HEK293 (cell line): ENCODE measurements at regions not wholly inside any gene's neighbourhood (a gene's known extent, or its start where the extent isn't known, plus 50 kb on each side); places are given as distances from the start of the nearest gene placed in this dataset.

Experiments used
- CTCF ChIA-PET: fragments of 350-600 bp; formaldehyde crosslinking; extraction: SDS; loops from one replicate; lab custom pipeline; 2021; ENCODE audit warnings: antibody characterized with exemption; lab: Yijun Ruan, JAX
- POLR2A ChIA-PET: fragments of 300-600 bp; formaldehyde crosslinking; extraction: SDS; loops from one replicate; lab custom pipeline; 2020; ENCODE audit warnings: antibody characterized with exemption, inconsistent platforms; lab: Yijun Ruan, JAX
- H3K27ac ChIP-seq: fragments of 200-500 bp; sonication (Bioruptor generic); 2 replicates; pipeline ENCODE4 v1.5.1; 2014; ENCODE audit warnings: low read depth, low read length, control low read depth, inconsistent platforms; ENCODE audit errors: extremely low read depth
- H3K36me3 ChIP-seq, 2 experiments: fragments of 200-500 bp in 1 of 2; sonication (Bioruptor generic) in 1 of 2; 1 replicate in 1 of 2; 2 replicates in 1 of 2; pipeline ENCODE4 v1.5.1; 2014 to 2017; ENCODE audit warnings: inconsistent platforms in 2 of 2, low read length in 2 of 2; ENCODE audit not compliant: control insufficient read depth in 2 of 2, insufficient read depth in 1 of 2
- H3K4me1 ChIP-seq: fragments of 200-500 bp; sonication (Bioruptor generic); 2 replicates; pipeline ENCODE4 v1.5.1; 2014; ENCODE audit warnings: mild to moderate bottlenecking, low read length, inconsistent platforms; ENCODE audit not compliant: control insufficient read depth, insufficient read depth
- H3K4me3 ChIP-seq: 2 replicates; pipeline ENCODE4 v1.5.1; 2011; ENCODE audit warnings: low read depth, mild to moderate bottlenecking, control low read depth, low read length, moderate library complexity
- H3K9me3 ChIP-seq: fragments of 200-500 bp; sonication (Bioruptor generic); 2 replicates; pipeline ENCODE4 v1.5.1; 2014; ENCODE audit warnings: low read depth, low read length, inconsistent platforms; ENCODE audit not compliant: control insufficient read depth, insufficient read depth
- BCL11B ChIP-seq: fragments of 450-650 bp; formaldehyde crosslinking; IDR thresholded peaks from 2 replicates; pipeline ENCODE4 v1.5.1; 2016; ENCODE audit warnings: low read depth, missing biosample characterization, missing genetic modification characterization
- BCL6B ChIP-seq: fragments of 450-650 bp; formaldehyde crosslinking; IDR thresholded peaks from 2 replicates; pipeline ENCODE4 v1.5.1; 2017; ENCODE audit warnings: missing biosample characterization, missing genetic modification characterization
- OSR2 ChIP-seq: fragments of 450-650 bp; formaldehyde crosslinking; IDR thresholded peaks from 2 replicates; pipeline ENCODE4 v1.5.1; 2016; ENCODE audit warnings: missing biosample characterization, missing genetic modification characterization
- PBX3 ChIP-seq: sonication (generic); formaldehyde crosslinking; IDR thresholded peaks from 2 replicates; pipeline ENCODE4 v1.8.1; 2022; ENCODE audit warnings: mild to moderate bottlenecking, moderate library complexity, missing genetic modification reagents
- PRDM1 ChIP-seq: fragments of 450-650 bp; formaldehyde crosslinking; IDR thresholded peaks from 2 replicates; pipeline ENCODE4; 2016; ENCODE audit warnings: missing biosample characterization, missing genetic modification characterization
- ZBTB48 ChIP-seq: fragments of 450-650 bp; formaldehyde crosslinking; IDR thresholded peaks from 2 replicates; pipeline ENCODE4 v1.5.1; 2016; ENCODE audit warnings: missing biosample characterization, missing genetic modification characterization
- ZBTB6 ChIP-seq: fragments of 450-650 bp; formaldehyde crosslinking; IDR thresholded peaks from 2 replicates; pipeline ENCODE4 v1.5.1; 2017; ENCODE audit warnings: missing biosample characterization, missing genetic modification characterization
- ZBTB8A ChIP-seq: fragments of 450-650 bp; formaldehyde crosslinking; IDR thresholded peaks from 2 replicates; pipeline ENCODE4 v1.5.1; 2016; ENCODE audit warnings: missing biosample characterization, missing genetic modification characterization
- ZEB2 ChIP-seq: fragments of 450-650 bp; formaldehyde crosslinking; IDR thresholded peaks from 2 replicates; pipeline ENCODE4 v1.5.1; 2016; ENCODE audit warnings: missing biosample characterization, missing genetic modification characterization
- ZNF10 ChIP-seq: fragments of 450-650 bp; formaldehyde crosslinking; IDR thresholded peaks from 2 replicates; pipeline ENCODE4 v1.5.1; 2017; ENCODE audit warnings: missing biosample characterization, missing genetic modification characterization
- ZNF292 ChIP-seq: fragments of 450-650 bp; formaldehyde crosslinking; IDR thresholded peaks from 2 replicates; pipeline ENCODE4 v1.5.1; 2016; ENCODE audit warnings: low read depth, missing biosample characterization, missing genetic modification characterization, borderline replicate concordance
- ZNF311 ChIP-seq: fragments of 450-650 bp; formaldehyde crosslinking; IDR thresholded peaks from 2 replicates; pipeline ENCODE4 v1.5.1; 2017; ENCODE audit warnings: missing biosample characterization, missing genetic modification characterization, borderline replicate concordance
- ZNF391 ChIP-seq: fragments of 450-650 bp; formaldehyde crosslinking; IDR thresholded peaks from 2 replicates; pipeline ENCODE4 v1.5.1; 2016; ENCODE audit warnings: low read depth, missing biosample characterization, missing genetic modification characterization, borderline replicate concordance
- ZNF529 ChIP-seq: fragments of 450-650 bp; formaldehyde crosslinking; IDR thresholded peaks from 2 replicates; pipeline ENCODE4 v1.5.1; 2017; ENCODE audit warnings: missing genetic modification characterization, missing biosample characterization; ENCODE audit not compliant: insufficient replicate concordance
- ZNF548 ChIP-seq: fragments of 450-650 bp; formaldehyde crosslinking; IDR thresholded peaks from 2 replicates; pipeline ENCODE4 v1.5.1; 2016; ENCODE audit warnings: missing biosample characterization, missing genetic modification characterization
- ZNF560 ChIP-seq: fragments of 450-650 bp; formaldehyde crosslinking; IDR thresholded peaks from 2 replicates; pipeline ENCODE4 v1.5.1; 2017; ENCODE audit warnings: missing biosample characterization, missing genetic modification characterization, borderline replicate concordance
- ZNF777 ChIP-seq: fragments of 450-650 bp; formaldehyde crosslinking; IDR thresholded peaks from 2 replicates; pipeline ENCODE4 v1.5.1; 2017; ENCODE audit warnings: missing biosample characterization, missing genetic modification characterization, borderline replicate concordance
- ZNF792 ChIP-seq: fragments of 450-650 bp; formaldehyde crosslinking; IDR thresholded peaks from 2 replicates; pipeline ENCODE4 v1.5.1; 2016; ENCODE audit warnings: missing biosample characterization, missing genetic modification characterization
- ZSCAN23 ChIP-seq: fragments of 450-650 bp; formaldehyde crosslinking; IDR thresholded peaks from 2 replicates; pipeline ENCODE4 v1.5.1; 2016; ENCODE audit warnings: missing biosample characterization, missing genetic modification characterization
- TF ChIP-seq, protein P1 (sequence below): fragments of 450-650 bp; formaldehyde crosslinking; IDR thresholded peaks from 2 replicates; pipeline ENCODE4 v1.5.1; 2016; ENCODE audit warnings: missing biosample characterization, missing genetic modification characterization
- TF ChIP-seq, protein P2 (sequence below): fragments of 450-650 bp; formaldehyde crosslinking; IDR thresholded peaks from 2 replicates; pipeline ENCODE4 v1.5.1; 2016; ENCODE audit warnings: missing biosample characterization, missing genetic modification characterization, low read depth

DNA sequence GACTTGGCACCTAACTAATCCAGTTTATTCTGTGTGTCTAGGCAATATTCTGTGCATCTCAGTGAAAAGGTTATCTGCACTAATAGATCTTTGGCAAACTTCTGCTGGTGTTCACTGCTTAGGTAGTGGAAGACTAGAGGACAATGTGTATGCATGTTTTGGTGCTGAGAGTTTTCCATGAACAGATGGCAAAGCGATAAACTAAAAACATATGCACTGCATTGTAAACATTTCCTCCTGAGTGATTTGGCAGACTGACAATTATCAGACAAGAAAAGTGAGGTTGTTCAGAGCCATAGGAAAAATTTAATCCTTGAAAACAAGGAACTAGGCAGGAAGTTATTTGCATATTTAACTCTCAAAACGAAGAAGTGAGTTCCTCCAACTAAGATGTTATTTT lies 400.4 kb downstream of the ATP23 start (continued):
- TF ChIP-seq ZNF292 (no peak), ZNF391 (tag by site-specific recombination) (no peak), ZSCAN23 (tag by site-specific recombination) (no peak), ZNF529 (tag by site-specific recombination) (no peak), OSR2 (no peak), ZNF777 (no peak)
- TF ChIP-seq, protein P1, sequence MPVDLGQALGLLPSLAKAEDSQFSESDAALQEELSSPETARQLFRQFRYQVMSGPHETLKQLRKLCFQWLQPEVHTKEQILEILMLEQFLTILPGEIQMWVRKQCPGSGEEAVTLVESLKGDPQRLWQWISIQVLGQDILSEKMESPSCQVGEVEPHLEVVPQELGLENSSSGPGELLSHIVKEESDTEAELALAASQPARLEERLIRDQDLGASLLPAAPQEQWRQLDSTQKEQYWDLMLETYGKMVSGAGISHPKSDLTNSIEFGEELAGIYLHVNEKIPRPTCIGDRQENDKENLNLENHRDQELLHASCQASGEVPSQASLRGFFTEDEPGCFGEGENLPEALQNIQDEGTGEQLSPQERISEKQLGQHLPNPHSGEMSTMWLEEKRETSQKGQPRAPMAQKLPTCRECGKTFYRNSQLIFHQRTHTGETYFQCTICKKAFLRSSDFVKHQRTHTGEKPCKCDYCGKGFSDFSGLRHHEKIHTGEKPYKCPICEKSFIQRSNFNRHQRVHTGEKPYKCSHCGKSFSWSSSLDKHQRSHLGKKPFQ (tag by site-specific recombination), result no peak

DNA sequence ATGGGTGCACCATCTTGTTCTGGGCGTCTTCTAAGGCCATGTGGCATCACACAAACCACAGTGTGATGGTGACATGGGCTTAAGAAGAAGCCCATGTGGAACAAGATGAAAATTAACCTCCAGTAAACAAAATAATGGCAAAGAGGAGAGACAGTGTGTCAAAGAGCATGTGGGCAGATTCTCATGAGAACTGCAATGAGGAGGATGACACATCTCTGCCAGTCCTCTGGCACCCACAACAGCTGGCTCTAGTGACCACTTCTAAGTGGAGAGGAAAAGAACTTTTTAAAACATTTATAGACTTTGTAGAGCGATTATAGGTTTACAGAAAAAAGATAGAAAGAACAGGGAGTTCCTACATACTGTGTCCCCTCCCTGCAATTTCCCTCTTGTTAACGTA lies 401.4 kb downstream of the ATP23 start:
- Histone ChIP-seq H3K27ac (no peak overlapping the region), H3K36me3 (no peaks in the 10 kb centered on the region), H3K4me1 (no peaks in the 10 kb centered on the region), H3K4me3 (no peak overlapping the region), H3K9me3 (no peaks in the 10 kb centered on the region)
- ChIA-PET CTCF (no interaction called here), POLR2A (no interaction called here)
- TF ChIP-seq ZBTB48 (no peak), ZEB2 (tag by site-specific recombination) (no peak), ZBTB8A (tag by site-specific recombination) (no peak), ZNF311 (tag by site-specific recombination) (no peak), ZBTB6 (tag by site-specific recombination) (no peak), ZNF792 (no peak), PBX3 (CRISPR knock-in tag) (no peak), ZNF548 (tag by site-specific recombination) (no peak), ZNF391 (tag by site-specific recombination) (no peak), ZNF560 (tag by site-specific recombination) (no peak), ZNF10 (tag by site-specific recombination) (no peak), BCL11B (tag by site-specific recombination) (no peak), PRDM1 (tag by site-specific recombination) (no peak), BCL6B (tag by site-specific recombination) (no peak)
- TF ChIP-seq, protein P2, sequence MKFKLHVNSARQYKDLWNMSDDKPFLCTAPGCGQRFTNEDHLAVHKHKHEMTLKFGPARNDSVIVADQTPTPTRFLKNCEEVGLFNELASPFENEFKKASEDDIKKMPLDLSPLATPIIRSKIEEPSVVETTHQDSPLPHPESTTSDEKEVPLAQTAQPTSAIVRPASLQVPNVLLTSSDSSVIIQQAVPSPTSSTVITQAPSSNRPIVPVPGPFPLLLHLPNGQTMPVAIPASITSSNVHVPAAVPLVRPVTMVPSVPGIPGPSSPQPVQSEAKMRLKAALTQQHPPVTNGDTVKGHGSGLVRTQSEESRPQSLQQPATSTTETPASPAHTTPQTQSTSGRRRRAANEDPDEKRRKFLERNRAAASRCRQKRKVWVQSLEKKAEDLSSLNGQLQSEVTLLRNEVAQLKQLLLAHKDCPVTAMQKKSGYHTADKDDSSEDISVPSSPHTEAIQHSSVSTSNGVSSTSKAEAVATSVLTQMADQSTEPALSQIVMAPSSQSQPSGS (tag by site-specific recombination), result no peak
